GM21528 (cell line): ENCODE measurements at regions not wholly inside any gene's neighbourhood (a gene's known extent, or its start where the extent isn't known, plus 50 kb on each side); places are given as distances from the start of the nearest gene placed in this dataset.
"Not testable (repeated sequence)": the region's sequence is repeated elsewhere in the genome, so short reads cannot be mapped to it uniquely, and the experiment has no call there.

Experiments used
- ATAC-seq: cut with Tn5 transposase; IDR thresholded peaks from one replicate; pipeline ENCODE4 v1.9.1; 2021; ENCODE audit warnings: mild to moderate bottlenecking, moderate library complexity; ENCODE audit not compliant: unreplicated experiment, low FRiP score

DNA sequence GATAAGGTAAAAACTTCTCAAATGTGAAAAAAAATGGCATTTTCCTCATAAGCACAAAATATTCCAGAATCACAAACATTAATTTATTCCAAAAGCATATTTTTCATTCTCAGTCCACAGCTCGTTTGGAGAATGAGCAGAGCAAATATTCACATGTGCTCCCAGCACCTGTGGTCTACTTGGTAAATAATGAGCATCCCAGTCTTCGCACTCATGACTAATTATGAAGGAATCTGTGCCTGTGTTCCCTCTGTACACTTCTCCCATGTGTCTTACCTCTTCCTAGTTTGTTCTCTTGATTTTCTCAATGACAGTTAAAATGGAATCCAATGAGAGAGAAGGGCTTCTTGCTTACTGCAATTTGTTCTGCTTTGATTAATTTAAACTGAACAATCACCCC, 671.0 kb upstream of the SOX11 start:
- no peak for ATAC-seq

DNA sequence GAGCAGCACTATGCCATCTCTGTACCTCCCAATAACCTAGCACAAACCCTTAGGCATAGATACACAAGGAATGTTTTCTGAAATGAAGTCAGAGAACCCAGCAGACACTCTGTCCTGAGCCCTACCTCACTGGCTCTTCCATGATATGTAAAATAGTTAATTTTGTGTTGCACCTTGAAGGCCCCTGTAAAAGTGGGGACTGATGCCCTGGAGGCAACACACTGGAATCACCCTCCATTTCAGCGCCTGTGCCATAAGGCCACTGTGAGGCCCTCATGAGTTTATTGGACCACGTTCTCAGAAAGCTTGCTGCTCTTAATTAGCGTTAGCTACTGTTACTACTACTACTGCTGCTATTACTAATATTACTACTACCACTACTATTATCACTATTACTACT, 670.1 kb upstream of the SOX11 start:
- no peak for ATAC-seq

DNA sequence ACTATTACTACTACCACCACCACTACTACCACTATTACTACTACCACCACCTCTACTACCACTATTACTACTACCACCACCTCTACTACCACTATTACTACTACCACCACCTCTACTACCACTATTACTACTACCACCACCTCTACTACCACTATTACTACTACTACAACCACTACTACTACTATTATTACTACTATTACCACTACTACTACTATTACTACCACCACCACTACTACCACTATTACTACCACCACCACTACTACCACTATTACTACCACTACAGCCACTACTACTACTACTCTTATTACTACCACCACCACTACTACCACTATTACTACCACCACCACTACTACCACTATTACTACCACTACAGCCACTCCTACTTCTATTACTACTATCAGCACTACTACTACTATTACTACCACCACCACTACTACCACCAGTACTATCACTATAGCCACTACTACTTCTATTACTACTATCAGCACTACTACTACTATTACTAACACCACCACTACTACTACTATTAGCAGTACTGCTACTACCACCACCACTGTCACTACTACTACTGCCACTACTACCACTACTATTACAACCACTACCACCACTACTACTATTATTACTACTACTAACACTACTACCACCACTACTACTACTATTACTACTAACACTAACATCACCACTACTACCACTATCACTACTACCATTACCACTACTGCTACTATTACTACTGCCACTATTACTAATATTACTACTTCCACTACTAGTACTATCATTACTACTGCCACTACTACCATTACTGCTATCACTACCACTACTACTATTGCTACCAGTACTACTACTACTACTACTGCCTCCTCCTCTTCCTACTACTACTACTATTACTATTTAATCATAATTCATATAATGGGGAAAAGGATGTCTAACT, 669.2 kb upstream of the SOX11 start:
- not testable (repeated sequence) for ATAC-seq

DNA sequence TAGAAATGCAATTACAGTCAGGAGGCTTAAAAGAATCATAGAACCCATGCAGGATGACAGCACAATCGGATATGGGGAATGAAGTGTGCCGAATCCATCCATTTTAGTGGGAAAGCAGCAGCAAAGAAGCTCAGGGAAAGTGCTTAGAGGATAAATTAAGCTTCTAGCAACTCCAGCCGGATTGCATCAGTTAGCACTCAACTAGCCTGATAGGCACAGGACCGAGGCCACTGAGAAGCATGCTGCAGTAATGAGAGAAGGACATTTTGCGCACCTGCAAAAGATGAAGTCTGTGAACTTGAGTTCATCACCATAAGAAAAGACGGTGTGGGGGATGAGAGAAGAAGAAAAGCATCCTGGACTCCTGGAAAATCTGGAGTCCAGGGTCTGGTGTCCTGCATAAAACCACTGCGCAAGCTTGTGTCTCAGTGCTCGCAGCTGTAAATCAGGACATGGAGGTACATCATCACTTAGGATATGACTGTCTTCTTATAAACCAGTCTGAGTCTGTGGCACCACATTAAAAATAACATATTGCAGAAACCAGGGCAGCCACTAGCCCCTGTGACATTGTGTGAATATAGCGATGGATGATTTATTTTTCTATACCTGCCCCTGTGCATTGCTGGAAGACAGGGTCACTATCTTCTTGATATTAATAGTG, 665.5 kb upstream of the SOX11 start:
- ATAC-seq, result no peak

DNA sequence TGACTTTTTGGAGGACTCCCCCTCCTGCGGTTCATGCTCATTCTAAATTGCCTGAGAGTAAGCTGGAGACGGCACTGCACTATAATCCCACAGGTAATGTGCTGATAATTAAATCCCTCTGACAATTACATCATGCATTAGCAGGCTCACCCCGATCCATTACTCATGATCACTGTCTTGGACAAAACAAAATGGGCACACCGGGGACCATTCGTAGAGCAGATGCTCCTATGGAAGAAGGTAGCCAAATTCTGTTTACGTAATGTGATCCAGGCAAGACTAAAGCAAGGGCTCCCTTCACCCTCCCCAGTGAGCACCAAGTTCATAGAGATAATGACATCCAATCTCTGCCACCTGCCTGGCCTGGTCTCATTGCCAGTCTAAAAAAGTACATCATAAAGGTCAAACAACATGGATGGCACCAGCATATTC, 657.1 kb upstream of the SOX11 start:
- ATAC-seq, result no peak

DNA sequence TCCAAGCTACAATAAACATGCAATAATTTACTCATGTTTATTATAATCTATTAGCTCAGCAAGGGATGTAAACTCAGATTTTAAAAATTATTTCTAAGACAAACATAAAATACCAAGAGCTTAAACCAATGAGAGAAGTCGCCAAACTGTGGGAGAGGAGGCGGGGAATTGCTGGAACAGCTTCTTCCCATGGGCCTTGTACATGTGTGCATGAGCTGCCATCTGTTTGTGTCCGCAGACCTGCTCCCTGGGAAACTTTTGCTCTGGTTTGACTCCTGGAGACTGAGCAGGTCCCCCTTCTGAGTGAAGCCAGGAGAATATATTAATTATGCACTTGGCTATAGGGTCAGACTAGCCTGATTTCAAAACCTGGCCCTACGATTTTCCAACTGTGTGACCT, 655.9 kb upstream of the SOX11 start:
- no peak for ATAC-seq

DNA sequence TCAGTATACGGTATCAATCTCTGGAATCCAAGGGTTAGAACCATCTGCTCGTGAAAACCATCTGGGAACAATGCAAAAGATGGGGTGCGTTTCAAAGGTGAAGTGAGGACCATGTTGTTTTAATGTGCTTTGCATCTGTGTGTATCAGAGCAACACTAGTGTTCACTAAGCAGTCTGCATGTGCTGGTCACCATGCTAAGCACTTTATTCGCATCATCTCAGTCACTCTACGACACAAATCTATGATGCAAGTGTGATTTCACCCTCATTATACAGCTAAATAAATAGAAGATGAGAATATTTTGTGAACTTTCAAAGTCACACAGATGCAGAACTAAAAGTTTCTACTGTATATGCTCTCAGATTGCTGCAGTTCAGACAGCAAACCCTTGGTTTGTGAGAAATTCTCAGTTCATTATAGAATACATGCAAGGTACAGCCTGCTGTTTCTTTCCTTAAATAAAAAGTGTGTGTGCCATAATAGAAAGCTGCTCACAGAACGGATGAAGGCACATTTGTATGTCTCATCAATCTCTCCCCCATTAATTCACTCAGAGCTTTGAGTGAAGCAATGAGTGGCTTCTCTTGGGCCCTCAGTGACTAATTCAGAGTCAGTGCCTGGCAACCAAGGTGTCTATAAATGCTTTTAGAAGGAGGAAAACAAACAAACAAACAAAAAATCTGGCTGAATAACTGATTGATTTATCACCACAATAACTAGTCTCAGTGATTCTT, 652.8 kb upstream of the SOX11 start:
- ATAC-seq, result no peak

DNA sequence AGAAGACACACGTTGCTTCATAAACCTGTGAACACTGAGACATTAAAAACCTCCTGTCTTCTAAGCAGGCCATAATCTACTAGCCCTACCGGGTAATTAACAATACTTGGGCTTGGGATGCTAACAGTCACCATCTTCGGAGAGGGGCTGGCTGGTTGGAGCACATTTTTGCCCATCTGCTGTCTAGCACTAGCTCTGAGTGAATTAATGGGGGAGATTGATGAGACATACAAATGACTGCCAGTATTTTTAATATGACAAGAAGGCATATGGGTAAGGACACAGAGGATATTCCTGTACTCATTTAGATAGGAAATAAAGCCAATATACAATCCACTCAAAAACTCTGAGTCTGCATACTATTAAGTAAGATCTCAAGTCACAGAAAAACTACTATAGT, 651.6 kb upstream of the SOX11 start:
- ATAC-seq, result no peak

DNA sequence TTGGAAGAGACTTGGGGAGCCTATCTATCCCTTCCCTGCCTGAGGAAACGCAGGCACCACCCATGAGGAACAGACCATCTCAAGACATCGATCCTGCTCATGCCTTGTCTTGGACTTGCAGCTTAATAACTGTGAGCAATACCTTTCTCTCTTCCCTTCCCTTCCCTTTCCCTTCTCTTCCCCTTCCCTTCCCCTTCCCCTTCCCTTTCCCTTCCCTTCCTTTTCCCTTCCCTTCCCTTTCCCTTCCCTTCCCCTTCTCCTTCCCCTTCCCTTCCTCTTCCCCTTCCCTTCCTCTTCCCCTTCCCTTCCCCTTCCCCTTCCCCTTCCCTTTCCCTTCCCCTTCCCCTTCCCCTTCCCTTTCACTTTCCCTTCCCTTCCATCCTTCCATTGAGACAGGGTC, 650.7 kb upstream of the SOX11 start:
- no peak for ATAC-seq

DNA sequence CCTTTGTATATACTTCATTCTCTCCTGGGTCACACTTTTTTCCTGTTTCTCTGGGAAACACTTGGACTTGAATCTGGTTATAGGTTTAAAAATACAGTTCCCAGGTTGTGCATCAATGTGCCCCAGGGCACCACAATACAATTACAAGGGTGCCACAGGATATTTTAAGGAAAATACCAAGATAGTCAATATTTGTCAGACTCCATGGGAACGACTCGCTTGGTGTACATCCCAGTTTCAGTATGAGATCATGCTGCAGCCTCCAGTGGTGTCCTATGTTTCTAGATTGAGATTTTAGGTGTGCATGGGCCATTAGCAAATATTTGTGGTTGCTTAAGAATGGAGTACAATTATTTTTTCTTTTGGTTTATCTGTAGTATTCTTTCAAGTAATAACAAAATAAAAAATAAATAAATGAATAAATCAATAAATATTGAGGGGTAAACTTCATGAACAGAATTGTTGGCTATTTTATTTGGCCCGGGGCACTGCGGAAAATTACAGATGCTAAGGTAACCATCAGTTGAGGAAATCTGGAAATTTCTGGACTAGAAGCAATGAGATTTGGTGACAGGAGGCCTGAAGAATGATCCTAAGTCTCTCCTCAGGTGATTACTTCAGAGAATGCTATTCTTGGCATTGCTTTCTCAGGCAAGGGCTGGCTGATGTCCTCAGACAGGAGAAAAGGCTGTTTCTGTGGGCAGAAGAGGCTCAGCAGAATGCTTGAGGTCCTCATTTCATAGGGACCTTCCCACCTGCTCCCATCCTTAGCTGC, 649.3 kb upstream of the SOX11 start:
- no peak for ATAC-seq

DNA sequence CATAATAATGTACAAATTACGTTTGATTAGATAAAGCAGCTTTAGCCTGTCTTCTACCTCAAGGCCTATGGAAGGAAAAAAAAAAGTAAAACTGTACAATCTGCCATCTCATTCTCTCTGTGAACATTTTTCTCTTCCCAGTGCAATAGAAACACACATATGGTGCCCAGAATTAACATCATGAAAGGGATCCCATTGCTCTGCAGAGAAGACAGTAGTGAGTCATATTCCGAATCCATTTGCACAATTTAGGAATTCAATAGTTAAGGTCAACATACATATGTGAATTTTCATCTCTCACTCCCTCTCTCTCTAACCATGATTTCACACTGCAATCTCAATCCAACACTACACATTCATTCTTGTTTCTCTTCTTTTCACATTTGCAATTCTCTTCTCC, 640.9 kb upstream of the SOX11 start:
- no peak for ATAC-seq

DNA sequence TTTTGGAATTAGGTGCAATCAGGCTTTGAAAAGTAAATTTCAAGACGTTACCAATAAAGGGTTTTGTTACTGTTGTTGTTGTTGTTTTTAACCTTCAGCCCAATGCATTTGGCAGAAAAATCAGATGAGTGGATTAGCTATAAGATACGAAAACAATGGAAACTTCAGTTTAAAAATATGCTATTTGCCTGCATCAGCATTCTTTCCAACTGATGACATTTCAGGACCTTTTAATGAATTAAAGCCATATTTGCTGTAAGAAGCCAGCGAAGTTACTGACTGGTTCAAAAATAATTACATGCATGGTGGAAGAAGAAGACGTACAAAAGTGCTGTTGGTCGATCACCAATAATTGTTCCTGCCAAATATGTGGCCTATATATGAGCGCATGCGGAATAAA, 639.3 kb upstream of the SOX11 start:
- ATAC-seq, result no peak

DNA sequence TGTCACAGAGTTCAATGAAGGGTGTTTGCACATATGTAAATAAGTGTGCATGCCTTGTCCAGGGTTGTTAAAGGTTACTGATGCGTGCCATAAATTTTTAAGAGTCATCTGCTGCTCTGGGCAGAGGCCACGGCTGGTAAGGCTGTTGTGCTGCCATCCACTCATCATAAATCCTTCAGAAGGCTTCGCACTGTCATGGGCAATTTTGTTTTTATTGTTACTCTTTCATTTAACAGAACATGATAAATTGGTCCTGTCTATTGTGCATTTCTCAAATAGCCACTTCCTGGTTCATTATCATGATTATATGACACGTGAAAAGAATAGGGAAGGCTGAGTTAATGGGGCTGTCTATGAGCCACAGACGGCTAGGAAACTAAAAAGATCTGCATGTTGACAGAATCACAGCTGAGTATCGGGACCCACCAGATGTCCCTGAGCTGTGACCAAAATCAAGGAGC, 634.3 kb upstream of the SOX11 start:
- no peak for ATAC-seq

DNA sequence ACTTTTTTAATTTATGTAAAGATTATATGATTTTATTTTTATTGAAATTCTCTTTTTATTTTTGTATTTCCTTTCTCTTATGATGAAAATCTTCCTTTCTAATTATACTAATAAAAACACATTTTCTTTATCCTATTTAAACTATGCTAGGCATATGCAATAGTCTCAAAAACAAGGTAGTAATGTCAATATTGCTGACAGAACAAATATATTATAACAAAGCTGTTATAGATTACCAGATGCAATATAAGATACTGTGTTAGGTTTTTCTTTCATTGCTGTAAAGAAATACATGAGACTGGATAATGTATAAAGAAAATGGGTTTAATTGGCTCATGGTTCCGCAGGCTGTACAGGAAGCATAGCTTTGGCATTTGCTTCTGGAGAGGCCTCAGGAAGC, 631.2 kb upstream of the SOX11 start:
- no peak for ATAC-seq

DNA sequence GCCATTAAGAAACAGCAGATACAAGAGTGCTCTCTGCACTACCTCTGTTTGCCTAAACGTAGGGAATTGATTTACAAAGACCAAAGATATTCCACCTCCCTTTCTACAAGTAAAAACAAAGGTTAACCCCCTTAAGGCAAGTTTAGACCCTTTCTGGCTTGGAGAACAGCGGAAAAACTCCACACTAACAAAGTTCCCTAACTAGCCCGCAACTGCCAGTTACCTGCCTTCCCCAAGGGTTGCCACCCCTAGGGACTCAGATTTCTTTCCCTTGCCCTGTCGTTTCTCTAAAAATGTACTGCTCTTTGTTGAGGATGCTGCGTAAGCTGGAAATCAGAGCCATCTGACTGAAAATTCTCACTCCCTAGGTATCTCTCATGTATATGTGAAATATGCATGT, 627.5 kb upstream of the SOX11 start:
- no peak for ATAC-seq

DNA sequence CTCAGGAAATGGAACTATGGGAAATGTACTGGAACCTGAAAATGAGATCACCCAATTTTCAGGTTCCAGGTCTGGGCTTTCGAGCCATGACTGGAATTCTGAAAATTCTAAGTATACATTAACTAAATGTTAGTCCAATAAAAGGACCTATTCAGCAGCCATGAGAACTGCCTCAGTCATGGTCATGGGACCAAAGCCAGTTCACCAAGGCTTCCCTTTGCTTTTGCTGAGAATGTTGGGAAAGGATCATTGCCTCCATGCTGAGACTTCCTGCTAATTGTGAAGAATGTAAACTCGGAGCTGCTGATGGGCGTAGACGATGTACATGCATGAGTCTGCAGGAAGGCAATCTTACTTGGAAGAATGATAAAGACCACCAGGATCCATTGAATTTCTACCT, 624.4 kb upstream of the SOX11 start:
- ATAC-seq, result no peak

DNA sequence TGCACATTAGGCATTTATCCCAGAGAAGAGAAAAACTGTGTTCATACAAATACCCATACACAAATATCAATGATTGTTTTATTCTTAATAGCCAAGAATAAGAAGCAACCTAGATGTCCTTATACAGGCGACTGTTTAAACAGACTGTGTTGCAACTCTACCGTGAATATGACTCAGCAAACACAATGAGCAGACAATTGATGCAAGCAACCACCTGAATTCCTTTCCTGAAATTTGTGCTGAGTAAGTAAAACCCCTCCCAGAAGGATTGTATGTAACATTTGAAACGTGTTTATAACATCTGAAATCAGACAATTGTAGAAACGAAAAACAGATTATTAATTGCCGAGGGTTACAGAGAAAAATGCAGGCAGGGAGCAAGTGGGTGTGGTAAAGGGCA, 621.9 kb upstream of the SOX11 start:
- ATAC-seq, result no peak

DNA sequence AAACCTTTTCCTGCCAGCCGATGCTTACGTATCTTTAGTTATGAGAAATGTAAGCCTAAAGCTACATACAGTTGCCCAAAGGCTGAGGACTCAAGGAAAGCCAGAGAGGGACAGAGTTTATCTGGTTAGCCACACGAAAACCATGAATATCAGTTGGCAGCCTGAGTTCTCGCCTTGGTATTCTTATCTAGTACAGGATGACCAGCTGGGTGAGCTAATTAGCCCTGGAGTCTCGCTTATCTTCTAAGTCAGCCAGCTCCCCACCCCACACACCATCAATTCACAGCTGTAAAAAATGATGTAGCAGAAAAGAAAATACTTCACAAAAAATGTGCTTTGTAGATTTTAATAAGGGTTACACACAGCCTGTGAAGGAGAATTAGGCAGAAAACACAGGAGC, 617.5 kb upstream of the SOX11 start:
- ATAC-seq, result no peak

DNA sequence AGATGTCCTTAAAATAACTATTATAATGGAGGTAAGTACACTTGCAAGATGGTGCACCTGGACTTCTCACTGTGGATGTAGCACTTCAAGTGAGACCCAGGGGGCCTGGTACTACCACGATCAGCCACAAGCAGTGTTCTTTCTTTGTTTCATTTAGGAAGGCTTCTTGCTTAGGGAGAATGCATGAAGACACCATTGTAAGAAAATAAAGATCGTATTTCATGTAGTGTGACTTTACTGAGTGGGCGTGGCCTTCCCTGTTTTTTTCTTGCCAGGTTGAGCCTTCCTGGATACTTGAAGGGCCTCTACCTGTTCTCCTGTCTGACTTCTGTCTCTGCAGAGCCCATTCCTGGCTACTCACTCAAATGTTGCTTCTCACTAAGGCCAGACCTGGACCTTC, 615.6 kb upstream of the SOX11 start:
- no peak for ATAC-seq

DNA sequence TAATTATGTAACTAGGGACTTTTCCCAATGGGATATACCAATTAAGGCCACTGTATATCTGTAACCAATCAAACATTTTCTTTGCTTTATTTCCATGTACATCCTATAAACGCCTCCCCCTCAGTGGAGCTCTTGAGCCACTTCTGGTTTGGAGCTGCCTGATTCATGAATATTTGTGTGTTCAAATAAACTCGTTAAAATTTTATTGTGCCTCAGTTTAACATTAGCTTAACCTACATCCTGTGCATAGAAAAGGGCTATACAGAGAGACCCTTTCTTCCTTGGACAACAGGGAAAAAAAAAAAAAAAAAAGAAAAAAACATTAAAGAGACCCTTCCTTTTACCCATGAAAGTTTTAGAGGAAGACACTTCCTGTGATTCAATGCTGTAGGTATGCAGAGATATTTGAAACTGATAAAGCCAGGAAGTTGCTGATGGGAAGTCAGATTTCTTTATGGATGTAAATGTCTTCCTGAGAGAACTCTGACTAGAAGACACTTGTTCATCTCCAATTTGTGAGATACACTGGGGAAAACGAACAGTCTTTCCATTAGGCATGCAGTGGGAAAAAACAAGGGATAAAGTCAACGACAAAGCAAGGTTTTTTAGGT, 614.6 kb upstream of the SOX11 start:
- no peak for ATAC-seq
